ENCODE measurements at regions not wholly inside any gene's neighbourhood (a gene's known extent, or its start where the extent isn't known, plus 50 kb on each side); places are given as distances from the start of the nearest gene placed in this dataset.

GRCh38 chr10:33048223-33048622 is 90.2 kb upstream of the ITGB1 start:
- Histone ChIP-seq H3K36me3 (ENCODE audit: control insufficient read depth in 2 of 4, insufficient read depth in 4 of 4, low read length in 3 of 4) (no peaks in the 10 kb centered on the region), H3K79me2 (ENCODE audit: control insufficient read depth in 1 of 2, insufficient read depth in 2 of 2, low read length in 2 of 2) (no peaks in the 10 kb centered on the region), H3K4me3 (ENCODE audit: extremely low read depth in 1 of 4, insufficient read depth in 2 of 4, low read depth in 3 of 4, low read length in 4 of 4) (no peak overlapping the region), H4K20me1 (replicated peaks in 1 of 2; ENCODE audit: control insufficient read depth in 1 of 2, insufficient read depth in 2 of 2, low read length in 2 of 2) (no peaks in the 10 kb centered on the region), H2BK120ac (replicated peaks; ENCODE audit: low read depth, low read length) (no peak overlapping the region), H2BK15ac (ENCODE audit: low read length) (no peak overlapping the region), H3K27me3 (replicated peaks in 1 of 4; ENCODE audit: control insufficient read depth in 3 of 4, extremely low read depth in 1 of 4, insufficient read depth in 3 of 4, low read length in 3 of 4) (no peaks in the 10 kb centered on the region), H4K91ac (replicated peaks; ENCODE audit: insufficient read length, low read length) (no peak overlapping the region), H3K9me3 (ENCODE audit: insufficient read depth in 2 of 2, low read depth in 1 of 2, low read length in 1 of 2) (no peaks in the 10 kb centered on the region; a peak in 1 of 4 replicates), H3K56ac (replicated peaks; ENCODE audit: insufficient read length, low read depth, low read length) (no peak overlapping the region), H3K4me1 (replicated peaks in 1 of 4; ENCODE audit: control insufficient read depth in 3 of 4, insufficient read depth in 4 of 4, low read length in 3 of 4) (peaks cover 0 to 8% (median 0%) of the 10 kb centered on the region in 4 experiments; a peak in 2 of 7 replicates), H2BK5ac (ENCODE audit: low read depth, low read length) (no peak overlapping the region), H2BK12ac (ENCODE audit: low read depth, low read length) (no peak overlapping the region), H3K14ac (ENCODE audit: insufficient read length) (no peak overlapping the region), H2AFZ (ENCODE audit: low read length) (0 out of 2 replicates have a peak overlapping the region, but pooled peaks have one; percentile 35), H3K79me1 (ENCODE audit: low read depth, low read length) (no peaks in the 10 kb centered on the region), H3K27ac (ENCODE audit: low read depth, low read length) (no peak overlapping the region), H2BK20ac (ENCODE audit: low read length) (no peak overlapping the region), H3K18ac (ENCODE audit: extremely low read depth, low read length) (no peak overlapping the region), H3K4ac (replicated peaks; ENCODE audit: insufficient read length, low read depth, low read length) (no peak overlapping the region), H3K9ac (replicated peaks in 1 of 4; ENCODE audit: extremely low read depth in 1 of 4, low read depth in 3 of 4, low read length in 3 of 4) (no peak overlapping the region), H3K4me2 (ENCODE audit: insufficient read depth in 1 of 2, low read depth in 2 of 2, low read length in 2 of 2) (no peak overlapping the region), H2AK5ac (ENCODE audit: low read depth, low read length) (no peak overlapping the region), H3K23me2 (ENCODE audit: low read depth, low read length) (no peaks in the 10 kb centered on the region), H4K8ac (ENCODE audit: extremely low read depth, insufficient read depth, low read length) (no peak overlapping the region), H4K5ac (ENCODE audit: insufficient read length, low read depth, low read length) (no peak overlapping the region), H3K23ac (ENCODE audit: insufficient read length) (no peak overlapping the region)
- no peak for FAIRE-seq
- DNase-seq (ENCODE audit: low read depth in 1 of 2, low spot score in 2 of 2), result no peak
- POLR2A ChIA-PET (ENCODE audit: partially characterized antibody), result interaction anchor here (0.7 kb wide), 1 partner anchor 139 kb away, joined by 3 read pairs; no protein-coding TSS in a partner anchor
- CTCF ChIA-PET (ENCODE audit: partially characterized antibody), result interaction anchor here (1.1 to 1.7 kb wide), 2 partner anchors 19 to 38 kb away, joined by 3 to 7 read pairs; no protein-coding TSS in a partner anchor
- WGBS, 2 experiments (ENCODE audit: extremely low coverage in 1 of 2, insufficient coverage in 1 of 2, insufficient read length in 1 of 2, insufficient replicate concordance in 2 of 2, low coverage in 1 of 2, low lambda C conversion rate in 2 of 2, missing lambda C conversion rate in 1 of 2), result 92% methylated on average over 5 of the region's 5 CpGs; no CpG with 5 or more reads in 1 of the 2 experiments
- no peak for TF ChIP-seq SIX5 (IDR thresholded peaks at IDR 0.05; ENCODE audit: low read depth, low read length)
- TF ChIP-seq SRF (IDR thresholded peaks at IDR 0.05; ENCODE audit: low read depth, low read length), result no peak
- TF ChIP-seq SP2 (IDR thresholded peaks at IDR 0.05; ENCODE audit: low read length), result no peak
- TF ChIP-seq BACH1 (IDR thresholded peaks at IDR 0.05; ENCODE audit: low read length), result no peak
- no peak for TF ChIP-seq FOSL1 (IDR thresholded peaks at IDR 0.05; ENCODE audit: insufficient read depth, low read depth, low read length)
- TF ChIP-seq HDAC6 (IDR thresholded peaks at IDR 0.05; ENCODE audit: low read depth, low read length), result no peak
- TF ChIP-seq POU5F1 (IDR thresholded peaks at IDR 0.05; ENCODE audit: low read depth, low read length), result no peak
- no peak for TF ChIP-seq E2F6 (IDR thresholded peaks at IDR 0.05)
- TF ChIP-seq BCL11A (IDR thresholded peaks at IDR 0.05; ENCODE audit: low read depth in 2 of 2, low read length in 2 of 2), result no peak
- no peak for TF ChIP-seq CHD1 (IDR thresholded peaks at IDR 0.05; ENCODE audit: low read depth, low read length)
- TF ChIP-seq RNF2 (IDR thresholded peaks at IDR 0.05; ENCODE audit: borderline replicate concordance, low read depth, low read length, missing control alignments, poor library complexity, severe bottlenecking), result no peak
- TF ChIP-seq RXRA (IDR thresholded peaks at IDR 0.05; ENCODE audit: insufficient read depth, low read depth, low read length), result no peak
- no peak for TF ChIP-seq GTF2F1 (IDR thresholded peaks at IDR 0.05; ENCODE audit: borderline replicate concordance, low read depth, low read length)
- TF ChIP-seq TAF7 (optimal IDR thresholded peaks at IDR 0.05; ENCODE audit: borderline replicate concordance, low read depth, low read length), result no peak

All from H1 (cell line).